Esophagus muscularis mucosa (tissue), 4 donors: ENCODE measurements at regions not wholly inside any gene's neighbourhood (a gene's known extent, or its start where the extent isn't known, plus 50 kb on each side); places are given as distances from the start of the nearest gene placed in this dataset.
A peak's percentile ranks its signal among the peaks of the same experiment; 100 is the strongest.

Source experiments
- DNase-seq: peaks from one replicate; pipeline ENCODE4 v3.0.0-alpha.2; 2017; ENCODE audit errors: extremely low spot score
- H3K27ac ChIP-seq, 4 donors: fragments of 200-600 bp; sonication (generic); replicated peaks in 1 of 4; 1 replicate in 3 of 4; 2 replicates in 1 of 4; pipeline ENCODE4 v1.5.1; 2016 to 2019; ENCODE audit warnings: mild to moderate bottlenecking in 1 of 4
- H3K27me3 ChIP-seq, 4 donors: fragments of 200-600 bp; sonication (generic); one replicate each; pipeline versions ENCODE4 v1.5.1 to v1.6.0; 2016 to 2019
- H3K36me3 ChIP-seq, 4 donors: fragments of 200-600 bp; sonication (generic); one replicate each; pipeline ENCODE4 v1.5.1; 2016 to 2019
- H3K4me1 ChIP-seq, 4 donors: fragments of 200-600 bp; sonication (generic); one replicate each; pipeline ENCODE4 v1.5.1; 2016 to 2019
- H3K4me3 ChIP-seq, 4 donors: fragments of 200-600 bp; sonication (generic); 1 replicate in 2 of 4; 2 replicates in 2 of 4; pipeline ENCODE4 v1.5.1; 2016 to 2019; ENCODE audit warnings: mild to moderate bottlenecking in 4 of 4, moderate library complexity in 1 of 4
- H3K9me3 ChIP-seq, 4 donors: fragments of 200-600 bp; sonication (generic); 1 replicate in 3 of 4; 2 replicates in 1 of 4; pipeline ENCODE4 v1.5.1; 2016 to 2019
- CTCF ChIP-seq, 3 experiments: fragments of 200-600 bp in 2 of 3; fragments of 450-650 bp in 1 of 3; sonication (generic) in 2 of 3; IDR thresholded peaks; one replicate each; pipeline ENCODE4 v1.5.1; 2017 to 2019; ENCODE audit warnings: antibody characterized with exemption in 3 of 3, mild to moderate bottlenecking in 2 of 3, moderate library complexity in 1 of 3
- EP300 ChIP-seq: sonication (generic); formaldehyde crosslinking; IDR thresholded peaks from one replicate; pipeline ENCODE4 v1.6.1; 2017; ENCODE audit warnings: antibody characterized with exemption
- POLR2A ChIP-seq: fragments of 450-650 bp; IDR thresholded peaks from one replicate; pipeline ENCODE4 v1.6.1; 2017; ENCODE audit warnings: antibody characterized with exemption, moderate library complexity, mild to moderate bottlenecking, low read depth
- POLR2AphosphoS5 ChIP-seq, 2 donors: sonication (generic); formaldehyde crosslinking; IDR thresholded peaks; one replicate each; pipeline ENCODE4 v1.6.1; 2017; ENCODE audit warnings: antibody characterized with exemption in 2 of 2
- WGBS: methylation state at CpG from one replicate; pipeline ENCODE4 v1.1.5; 2018; 5-methylcytosine and 5-hydroxymethylcytosine counted together
- intact Hi-C: fragments of 100-400 bp; cut with DNase I; formaldehyde crosslinking; loops from one replicate; pipeline ENCODE4 v1.15.1; 2023

GRCh38 chr2:21256006-21256405 lies 132.2 kb downstream of the TDRD15 start:
- Histone ChIP-seq H3K36me3 (no peaks in the 10 kb centered on the region), H3K27me3 (no peaks in the 10 kb centered on the region), H3K4me3 (no peak overlapping the region), H3K27ac (no peak overlapping the region), H3K4me1 (peaks cover 0 to 11% (median 3%) of the 10 kb centered on the region in 4 donors), H3K9me3 (no peaks in the 10 kb centered on the region)
- 55% methylated on average over 5 of the region's 5 CpGs for WGBS
- TF ChIP-seq EP300 (no peak), POLR2A (no peak), CTCF (IDR thresholded peaks at IDR 0.05) (no peak), POLR2AphosphoS5 (IDR thresholded peaks at IDR 0.05) (peak in 1 of 2 donors; percentile 65)
- intact Hi-C loops: no loop called here
- DNase-seq: peak; percentile 85

GRCh38 chr2:21257621-21258020 lies 133.9 kb downstream of the TDRD15 start:
- intact Hi-C loops: no loop called here
- DNase-seq: no peak
- Histone ChIP-seq H3K27me3 (no peaks in the 10 kb centered on the region), H3K27ac (no peak overlapping the region), H3K4me1 (peaks cover 0 to 11% (median 4%) of the 10 kb centered on the region in 4 donors), H3K9me3 (no peaks in the 10 kb centered on the region), H3K36me3 (no peaks in the 10 kb centered on the region), H3K4me3 (no peak overlapping the region)
- 64% methylated on average over 2 of the region's 2 CpGs for WGBS
- TF ChIP-seq POLR2AphosphoS5 (IDR thresholded peaks at IDR 0.05) (no peak), CTCF (IDR thresholded peaks at IDR 0.05) (no peak), POLR2A (no peak), EP300 (no peak)

GRCh38 chr2:21258082-21258481 lies 134.3 kb downstream of the TDRD15 start:
- no peaks in the 10 kb centered on the region for H3K27me3 ChIP-seq
- TF ChIP-seq CTCF (IDR thresholded peaks at IDR 0.05) (no peak), POLR2AphosphoS5 (IDR thresholded peaks at IDR 0.05) (no peak), POLR2A (no peak), EP300 (no peak)
- DNase-seq: peak; percentile 75
- H3K36me3 ChIP-seq: no peaks in the 10 kb centered on the region
- H3K4me1 ChIP-seq: peaks cover 0 to 11% (median 4%) of the 10 kb centered on the region in 4 donors
- intact Hi-C loops: no loop called here
- WGBS: 71% methylated on average over 4 of the region's 4 CpGs
- H3K9me3 ChIP-seq: no peaks in the 10 kb centered on the region
- H3K4me3 ChIP-seq: no peak overlapping the region
- no peak overlapping the region for H3K27ac ChIP-seq

GRCh38 chr2:21260311-21260710 lies 136.5 kb downstream of the TDRD15 start:
- Histone ChIP-seq H3K4me1 (peaks cover 0 to 11% (median 4%) of the 10 kb centered on the region in 4 donors), H3K27me3 (no peaks in the 10 kb centered on the region), H3K9me3 (no peaks in the 10 kb centered on the region), H3K36me3 (no peaks in the 10 kb centered on the region), H3K27ac (no peak overlapping the region), H3K4me3 (no peak overlapping the region)
- peak; percentile 53 for DNase-seq
- 91% methylated on average over 3 of the region's 3 CpGs for WGBS
- TF ChIP-seq POLR2A (no peak), POLR2AphosphoS5 (IDR thresholded peaks at IDR 0.05) (no peak), EP300 (no peak), CTCF (IDR thresholded peaks at IDR 0.05) (no peak)
- intact Hi-C loops: no loop called here

GRCh38 chr2:21261591-21261990 lies 137.8 kb downstream of the TDRD15 start:
- Histone ChIP-seq H3K9me3 (no peaks in the 10 kb centered on the region), H3K27ac (no peak overlapping the region), H3K4me3 (no peak overlapping the region), H3K4me1 (peaks cover 0 to 4% (median under 1%) of the 10 kb centered on the region in 4 donors), H3K27me3 (no peaks in the 10 kb centered on the region), H3K36me3 (no peaks in the 10 kb centered on the region)
- WGBS: 76% methylated on average over 6 of the region's 6 CpGs
- intact Hi-C loops: no loop called here
- peak; percentile 72 for DNase-seq
- no peak for TF ChIP-seq CTCF (IDR thresholded peaks at IDR 0.05)
- TF ChIP-seq POLR2A: no peak
- TF ChIP-seq EP300: no peak
- no peak for TF ChIP-seq POLR2AphosphoS5 (IDR thresholded peaks at IDR 0.05)
